RPMI7951 (cell line): ENCODE measurements at regions not wholly inside any gene's neighbourhood (a gene's known extent, or its start where the extent isn't known, plus 50 kb on each side); places are given as distances from the start of the nearest gene placed in this dataset.
"Not testable (repeated sequence)": the region's sequence is repeated elsewhere in the genome, so short reads cannot be mapped to it uniquely, and the experiment has no call there.

Source experiments
- DNase-seq: peaks from one replicate; pipeline ENCODE4 v3.0.0-alpha.2; 2012; ENCODE audit warnings: low read depth

DNA sequence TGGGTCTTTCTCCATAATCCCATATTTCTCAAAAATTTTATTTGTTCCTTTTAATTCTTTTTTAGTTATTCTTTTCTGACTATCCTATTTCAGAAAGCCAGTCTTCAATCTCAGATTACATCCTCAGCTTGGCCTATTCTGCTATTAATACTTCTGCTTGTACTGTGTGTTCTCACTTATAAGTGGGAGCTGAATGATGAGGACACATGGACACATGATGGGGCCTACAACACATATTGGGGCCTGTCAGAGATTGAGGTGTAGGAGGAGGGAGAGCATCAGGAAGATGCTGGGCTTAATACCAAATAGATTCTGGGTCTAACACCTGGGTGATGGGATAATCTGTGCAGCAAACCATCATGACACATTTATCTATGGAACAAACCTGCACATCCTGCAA is 82.3 kb downstream of the MAGEE1 start:
- no peak for DNase-seq

- no peak for DNase-seq
Observed at GRCh38 chrX:76517544-76517943, 90.0 kb downstream of the MAGEE1 start.

DNA sequence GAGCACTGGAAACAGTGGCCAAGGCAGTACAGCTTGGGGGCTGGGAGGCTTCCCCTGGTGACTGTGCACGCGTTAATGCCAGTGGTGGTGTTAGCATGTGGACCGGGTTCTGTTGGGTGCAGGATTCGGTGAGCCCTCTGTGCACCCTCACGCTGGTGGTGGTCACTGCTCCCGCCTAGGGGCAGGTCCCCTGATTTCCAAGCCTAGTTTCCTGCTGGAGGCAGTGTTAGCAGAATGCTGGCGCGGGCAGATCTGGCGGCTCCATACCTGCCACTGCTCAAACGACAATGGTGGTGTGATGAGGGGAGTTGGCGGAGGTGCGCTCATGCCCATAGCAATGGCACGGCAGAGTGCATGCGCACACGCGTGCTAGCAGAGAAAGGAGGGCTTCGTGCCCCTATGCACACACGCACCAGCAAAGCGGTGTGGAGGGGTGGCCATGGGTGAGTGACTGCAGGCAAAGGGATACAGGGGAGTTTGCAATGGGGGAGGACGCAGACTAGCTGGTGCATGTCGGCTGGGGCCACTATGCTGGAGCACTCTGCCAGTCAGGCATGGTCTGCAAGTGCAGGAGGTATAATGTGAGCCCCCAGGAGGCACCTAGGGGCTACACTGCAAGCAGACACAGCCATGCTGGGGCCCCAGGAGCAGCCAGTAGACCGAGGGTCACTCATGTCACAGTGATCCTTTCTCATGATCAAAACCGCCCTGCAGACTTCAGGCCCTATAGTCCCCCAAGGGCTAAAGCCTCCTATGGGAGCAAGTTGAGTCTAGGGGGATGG is 93.0 kb downstream of the MAGEE1 start:
- DNase-seq, result no peak

DNA sequence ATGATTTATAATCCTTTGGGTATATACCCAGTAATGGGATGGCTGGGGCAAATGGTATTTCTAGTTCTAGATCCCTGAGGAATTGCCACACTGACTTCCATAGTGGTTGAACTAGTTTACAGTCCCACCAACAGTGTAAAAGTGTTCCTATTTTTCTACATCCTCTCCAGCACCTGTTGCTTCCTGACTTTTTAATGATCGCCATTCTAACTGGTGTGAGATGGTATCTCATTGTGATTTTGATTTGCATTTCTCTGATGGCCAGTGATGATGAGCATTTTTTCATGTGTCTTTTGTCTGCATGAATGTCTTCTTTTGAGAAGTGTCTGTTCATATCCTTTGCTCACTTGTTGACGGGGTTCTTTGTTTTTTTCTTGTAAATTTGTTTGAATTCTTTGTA is 108.2 kb downstream of the MAGEE1 start:
- DNase-seq, result not testable (repeated sequence)

DNA sequence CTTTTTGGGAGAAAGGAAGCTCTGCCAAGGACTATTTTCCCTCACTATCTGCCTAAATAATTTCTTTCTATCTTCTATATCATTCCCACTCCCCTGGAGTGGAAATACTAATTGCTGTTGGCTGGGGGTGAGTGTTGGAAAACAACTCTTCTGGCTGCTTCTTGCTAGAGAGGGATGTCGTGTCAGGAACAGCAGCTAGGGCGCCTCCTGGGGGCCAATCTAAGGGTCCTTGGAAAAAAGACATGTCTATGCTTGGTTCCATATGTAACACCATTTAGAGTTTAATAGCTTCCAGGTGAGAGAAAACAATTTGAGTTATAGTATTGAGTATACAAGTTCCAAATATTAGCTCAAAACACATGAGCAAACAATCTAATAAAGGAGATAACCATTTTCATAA is 111.3 kb downstream of the MAGEE1 start:
- DNase-seq, result no peak

GRCh38 chrX:76543381-76543780 is 115.9 kb downstream of the MAGEE1 start:
- DNase-seq, result not testable (repeated sequence)

- DNase-seq, result no peak
Observed at GRCh38 chrX:76550016-76550415, 122.5 kb downstream of the MAGEE1 start.

GRCh38 chrX:76555269-76555668 is 127.8 kb downstream of the MAGEE1 start:
- no peak for DNase-seq

GRCh38 chrX:76555816-76556215 is 128.3 kb downstream of the MAGEE1 start:
- peak; percentile 12 for DNase-seq

GRCh38 chrX:76564842-76565241 is 137.3 kb downstream of the MAGEE1 start:
- not testable (repeated sequence) for DNase-seq

DNA sequence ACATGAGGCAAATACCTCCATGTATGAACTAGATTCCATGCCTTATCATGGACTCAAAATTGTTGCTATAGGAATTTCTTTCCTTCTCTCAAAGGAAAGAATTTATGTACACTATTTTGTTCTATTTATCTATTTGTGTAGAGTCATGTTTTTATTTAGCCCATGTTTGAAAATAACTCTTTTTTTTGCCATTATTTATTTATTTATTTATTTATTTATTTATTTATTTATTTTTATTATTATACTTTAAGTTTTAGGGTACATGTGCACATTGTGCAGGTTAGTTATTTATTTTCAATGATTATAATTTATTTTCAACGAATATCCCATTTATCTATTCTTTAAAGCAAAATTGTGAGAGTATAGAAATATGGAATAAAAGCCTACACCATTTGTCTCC is 177.9 kb downstream of the MAGEE1 start:
- no peak for DNase-seq

GRCh38 chrX:76617020-76617419 is 189.5 kb downstream of the MAGEE1 start:
- no peak for DNase-seq

DNA sequence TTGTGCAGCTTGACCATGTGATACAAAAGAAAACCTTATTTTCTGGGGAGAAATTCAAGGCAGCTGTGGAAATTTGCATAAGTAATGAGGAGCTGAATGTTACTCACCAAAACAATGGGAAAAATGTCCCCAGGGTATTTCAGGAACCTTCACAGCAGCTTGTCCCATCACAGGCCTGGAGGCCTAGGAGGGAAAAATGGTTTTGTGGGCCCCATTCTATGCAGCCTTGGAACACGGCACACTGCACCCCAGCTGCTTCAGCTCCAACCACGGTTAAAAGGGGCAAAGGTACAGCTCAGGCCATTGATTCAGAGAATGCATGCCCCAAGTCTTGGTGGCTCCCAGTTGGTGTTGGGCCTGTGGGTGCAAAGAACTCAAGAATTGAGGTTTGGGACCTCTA is 216.1 kb downstream of the MAGEE1 start:
- DNase-seq, result no peak

- DNase-seq, result not testable (repeated sequence)
Observed at GRCh38 chrX:76651369-76651768, 223.9 kb downstream of the MAGEE1 start.

- no peak for DNase-seq
Observed at GRCh38 chrX:76657499-76657898, 230.0 kb downstream of the MAGEE1 start.
